Mesodermal cell (in vitro differentiated cells): ENCODE measurements at regions not wholly inside any gene's neighbourhood (a gene's known extent, or its start where the extent isn't known, plus 50 kb on each side); places are given as distances from the start of the nearest gene placed in this dataset.
A peak's percentile ranks its signal among the peaks of the same experiment; 100 is the strongest.

ENCODE experiments used
- H3K27ac ChIP-seq: 2 replicates; pipeline ENCODE4 v1.7.0; 2013; ENCODE audit warnings: mild to moderate bottlenecking, low read depth, low read length, moderate library complexity; ENCODE audit not compliant: severe bottlenecking
- H3K36me3 ChIP-seq: 2 replicates; pipeline ENCODE4 v1.7.1; 2013; ENCODE audit warnings: mild to moderate bottlenecking, low read length, moderate library complexity; ENCODE audit not compliant: control insufficient read depth, insufficient read depth
- H3K4me1 ChIP-seq: one replicate; pipeline ENCODE4 v1.7.1; 2013; ENCODE audit warnings: mild to moderate bottlenecking, low read length; ENCODE audit not compliant: insufficient read depth, control insufficient read depth, poor library complexity, severe bottlenecking
- H3K4me3 ChIP-seq: 2 replicates; pipeline ENCODE4 v1.7.0; 2013; ENCODE audit warnings: low read length, control low read depth, mild to moderate bottlenecking; ENCODE audit not compliant: insufficient read depth, poor library complexity, severe bottlenecking; ENCODE audit errors: extremely low read depth
- H3K9me3 ChIP-seq: 2 replicates; pipeline ENCODE4 v1.7.1; 2013; ENCODE audit warnings: mild to moderate bottlenecking, low read length, moderate library complexity; ENCODE audit not compliant: control insufficient read depth
- WGBS, 2 experiments: methylation state at CpG; one replicate each; pipeline ENCODE4 v1.1.5; 2013; ENCODE audit warnings: missing lambda C conversion rate in 2 of 2; ENCODE audit not compliant: insufficient coverage in 2 of 2; 5-methylcytosine and 5-hydroxymethylcytosine counted together

- WGBS, 2 experiments: no CpG with 5 or more reads among the region's 2 CpGs
- Histone ChIP-seq H3K4me3 (no peak overlapping the region), H3K36me3 (no peaks in the 10 kb centered on the region), H3K27ac (no peak overlapping the region), H3K9me3 (peaks cover 9% of the 10 kb centered on the region), H3K4me1 (peaks cover 37% of the 10 kb centered on the region)
Measured at GRCh38 chr15:85311647-85312046, 68.8 kb upstream of the AKAP13 start.

DNA sequence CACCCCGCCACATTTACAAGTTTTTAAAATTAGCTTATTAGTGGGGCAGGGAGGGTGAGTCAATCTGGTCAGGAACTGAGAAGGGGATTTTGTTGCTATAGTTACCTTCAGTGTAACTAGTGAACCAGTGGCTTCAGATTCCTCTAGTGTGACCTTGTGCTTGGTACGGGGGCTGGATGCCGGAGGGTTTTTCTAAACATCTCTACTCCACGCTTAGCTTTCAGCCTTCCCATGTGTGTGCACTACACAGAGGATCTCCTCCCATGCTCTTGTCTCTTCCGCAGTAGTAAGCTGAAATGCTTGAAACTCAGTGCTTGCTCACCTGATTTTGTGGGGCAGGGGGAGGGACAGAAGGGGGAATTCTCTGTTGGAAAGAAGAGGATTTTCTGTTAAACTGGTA is 67.9 kb upstream of the AKAP13 start:
- 77 to 81% methylated on average over 4 to 5 of the region's 5 CpGs for WGBS, 2 experiments
- H3K4me3 ChIP-seq: no peak overlapping the region
- H3K27ac ChIP-seq: peak overlapping the region; percentile 71
- H3K9me3 ChIP-seq: peaks cover 9% of the 10 kb centered on the region
- H3K4me1 ChIP-seq: peaks cover 37% of the 10 kb centered on the region
- no peaks in the 10 kb centered on the region for H3K36me3 ChIP-seq

GRCh38 chr15:85312929-85313331 is 67.5 kb upstream of the AKAP13 start:
- H3K36me3 ChIP-seq: no peaks in the 10 kb centered on the region
- peaks cover 7% of the 10 kb centered on the region for H3K9me3 ChIP-seq
- 75% methylated on average over 2 of the region's 2 CpGs; no CpG with 5 or more reads in 1 of the 2 experiments for WGBS, 2 experiments
- no peak overlapping the region for H3K4me3 ChIP-seq
- H3K4me1 ChIP-seq: peaks cover 40% of the 10 kb centered on the region
- peak overlapping the region; percentile 71 for H3K27ac ChIP-seq

DNA sequence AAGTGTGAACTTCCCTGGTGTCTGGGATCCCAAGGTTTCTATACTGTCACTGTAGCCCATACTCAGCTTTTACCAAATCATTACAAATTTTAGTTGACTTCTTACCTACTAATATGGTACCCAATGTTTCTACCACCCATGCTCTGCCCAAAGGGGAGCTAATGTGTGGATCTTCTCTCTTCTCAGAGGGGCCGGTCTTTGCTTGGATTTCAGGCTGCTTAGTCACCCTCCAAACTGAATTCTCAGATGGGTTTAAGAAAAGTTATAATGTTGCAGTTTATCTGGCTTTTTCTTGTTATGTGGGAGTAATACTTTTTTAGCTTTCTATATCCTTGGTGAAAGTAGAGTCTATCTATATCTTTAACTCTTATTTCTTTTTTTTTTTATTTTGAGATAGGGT is 67.1 kb upstream of the AKAP13 start:
- H3K27ac ChIP-seq: peak overlapping the region; percentile 71
- no peak overlapping the region for H3K4me3 ChIP-seq
- peaks cover 44% of the 10 kb centered on the region for H3K4me1 ChIP-seq
- H3K9me3 ChIP-seq: peaks cover 4% of the 10 kb centered on the region
- WGBS, 2 experiments: no CpG with 5 or more reads among the region's 1 CpG
- H3K36me3 ChIP-seq: no peaks in the 10 kb centered on the region

DNA sequence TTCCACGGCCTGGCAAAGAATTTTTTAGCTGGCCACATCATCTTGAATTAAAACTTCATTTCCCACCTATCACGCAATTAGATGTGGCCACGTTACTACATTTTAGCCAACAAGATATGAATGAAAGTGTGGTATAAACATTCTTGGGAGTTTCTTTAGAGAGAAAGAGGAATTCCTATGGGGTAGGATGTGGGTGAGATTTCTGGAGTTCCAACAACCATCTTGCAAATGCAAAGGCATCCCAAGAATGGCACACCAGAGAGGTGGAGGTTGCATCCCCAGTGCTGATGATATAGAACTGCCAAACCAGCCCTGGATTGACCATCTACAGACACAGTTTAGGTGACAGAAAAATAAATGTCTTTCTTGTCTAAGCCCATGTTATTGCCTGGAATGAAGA is 66.3 kb upstream of the AKAP13 start:
- Histone ChIP-seq H3K27ac (no peak overlapping the region), H3K4me3 (no peak overlapping the region), H3K36me3 (no peaks in the 10 kb centered on the region), H3K4me1 (peaks cover 48% of the 10 kb centered on the region), H3K9me3 (peaks cover 4% of the 10 kb centered on the region)
- no CpG with 5 or more reads among the region's 3 CpGs for WGBS, 2 experiments

- 88 to 96% methylated on average over 2 to 3 of the region's 4 CpGs for WGBS, 2 experiments
- H3K9me3 ChIP-seq: peaks cover 4% of the 10 kb centered on the region
- no peak overlapping the region for H3K27ac ChIP-seq
- no peak overlapping the region for H3K4me3 ChIP-seq
- no peaks in the 10 kb centered on the region for H3K36me3 ChIP-seq
- peaks cover 48% of the 10 kb centered on the region for H3K4me1 ChIP-seq
Measured at GRCh38 chr15:85314633-85315032, 65.8 kb upstream of the AKAP13 start.

- Histone ChIP-seq H3K4me3 (no peak overlapping the region), H3K9me3 (peaks cover 4% of the 10 kb centered on the region), H3K4me1 (peaks cover 48% of the 10 kb centered on the region), H3K27ac (peak overlapping the region; percentile 11), H3K36me3 (no peaks in the 10 kb centered on the region)
- 74 to 81% methylated on average over 5 to 6 of the region's 8 CpGs for WGBS, 2 experiments
Measured at GRCh38 chr15:85316244-85316934, 64.0 kb upstream of the AKAP13 start.

- Histone ChIP-seq H3K9me3 (peaks cover 4% of the 10 kb centered on the region), H3K27ac (no peak overlapping the region), H3K36me3 (no peaks in the 10 kb centered on the region), H3K4me1 (peaks cover 42% of the 10 kb centered on the region), H3K4me3 (no peak overlapping the region)
- no CpG with 5 or more reads among the region's 2 CpGs for WGBS, 2 experiments
Measured at GRCh38 chr15:85318048-85318731, 62.2 kb upstream of the AKAP13 start.

DNA sequence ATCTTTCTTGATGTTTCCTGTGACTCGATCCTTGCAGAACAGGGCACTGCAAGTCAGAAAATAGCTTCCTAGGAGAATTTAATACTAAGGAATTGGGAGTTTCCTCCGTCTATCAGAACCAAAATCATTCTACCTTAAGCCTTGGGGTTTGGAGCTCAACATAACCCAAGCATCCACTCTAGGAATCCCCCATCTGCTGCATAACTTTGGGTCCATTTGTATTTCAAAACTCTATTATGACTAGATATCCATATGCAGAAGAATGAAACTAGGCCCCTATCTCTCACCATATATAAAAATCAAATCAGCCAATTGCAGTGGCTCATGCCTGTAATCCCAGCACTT is 61.7 kb upstream of the AKAP13 start:
- Histone ChIP-seq H3K9me3 (peaks cover 4% of the 10 kb centered on the region), H3K27ac (no peak overlapping the region), H3K4me1 (peaks cover 37% of the 10 kb centered on the region), H3K36me3 (no peaks in the 10 kb centered on the region), H3K4me3 (no peak overlapping the region)
- WGBS, 2 experiments: 60% methylated on average over 1 of the region's 2 CpGs; no CpG with 5 or more reads in 1 of the 2 experiments

DNA sequence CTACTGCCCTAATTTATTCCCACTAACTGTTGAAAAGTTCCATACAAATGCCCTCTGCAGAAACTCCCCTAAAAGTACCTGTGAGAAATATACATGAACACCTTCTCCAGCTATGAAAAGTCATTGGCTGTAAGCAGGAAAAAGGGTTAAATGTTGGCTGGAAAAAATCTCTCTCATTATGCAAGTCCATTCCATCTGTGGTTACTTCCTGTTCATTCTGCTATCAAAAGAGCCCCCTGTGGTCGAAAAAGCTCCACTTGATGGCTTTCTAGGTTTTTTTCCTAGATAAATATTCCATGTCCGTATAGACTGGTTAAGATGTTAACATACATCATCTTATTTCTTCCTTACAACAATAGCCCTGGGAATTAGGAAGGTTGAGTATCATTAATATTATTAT is 56.2 kb upstream of the AKAP13 start:
- WGBS, 2 experiments: 67% methylated on average over 1 of the region's 2 CpGs; no CpG with 5 or more reads in 1 of the 2 experiments
- H3K4me1 ChIP-seq: no peaks in the 10 kb centered on the region

GRCh38 chr15:85325834-85326233 is 54.6 kb upstream of the AKAP13 start:
- WGBS, 2 experiments: no CpG with 5 or more reads among the region's 2 CpGs
- Histone ChIP-seq H3K9me3 (no peaks in the 10 kb centered on the region), H3K36me3 (no peaks in the 10 kb centered on the region), H3K4me1 (peaks cover 3% of the 10 kb centered on the region), H3K4me3 (no peak overlapping the region), H3K27ac (no peak overlapping the region)

More for the DNA sequence above, 56.2 kb upstream of the AKAP13 start:
- H3K27ac ChIP-seq: no peak overlapping the region
- H3K4me3 ChIP-seq: no peak overlapping the region
- no peaks in the 10 kb centered on the region for H3K36me3 ChIP-seq
- H3K9me3 ChIP-seq: no peaks in the 10 kb centered on the region
